HEK293 (cell line): ENCODE measurements at regions not wholly inside any gene's neighbourhood (a gene's known extent, or its start where the extent isn't known, plus 50 kb on each side); places are given as distances from the start of the nearest gene placed in this dataset.
A peak's percentile ranks its signal among the peaks of the same experiment; 100 is the strongest.

Source experiments
- CTCF ChIA-PET: fragments of 350-600 bp; formaldehyde crosslinking; extraction: SDS; loops from one replicate; lab custom pipeline; 2021; ENCODE audit warnings: antibody characterized with exemption; lab: Yijun Ruan, JAX
- POLR2A ChIA-PET: fragments of 300-600 bp; formaldehyde crosslinking; extraction: SDS; loops from one replicate; lab custom pipeline; 2020; ENCODE audit warnings: antibody characterized with exemption, inconsistent platforms; lab: Yijun Ruan, JAX
- H3K27ac ChIP-seq: fragments of 200-500 bp; sonication (Bioruptor generic); 2 replicates; pipeline ENCODE4 v1.5.1; 2014; ENCODE audit warnings: low read depth, low read length, control low read depth, inconsistent platforms; ENCODE audit errors: extremely low read depth
- H3K36me3 ChIP-seq, 2 experiments: fragments of 200-500 bp in 1 of 2; sonication (Bioruptor generic) in 1 of 2; 1 replicate in 1 of 2; 2 replicates in 1 of 2; pipeline ENCODE4 v1.5.1; 2014 to 2017; ENCODE audit warnings: inconsistent platforms in 2 of 2, low read length in 2 of 2; ENCODE audit not compliant: control insufficient read depth in 2 of 2, insufficient read depth in 1 of 2
- H3K4me1 ChIP-seq: fragments of 200-500 bp; sonication (Bioruptor generic); 2 replicates; pipeline ENCODE4 v1.5.1; 2014; ENCODE audit warnings: mild to moderate bottlenecking, low read length, inconsistent platforms; ENCODE audit not compliant: control insufficient read depth, insufficient read depth
- H3K4me3 ChIP-seq: 2 replicates; pipeline ENCODE4 v1.5.1; 2011; ENCODE audit warnings: low read depth, mild to moderate bottlenecking, control low read depth, low read length, moderate library complexity
- H3K9me3 ChIP-seq: fragments of 200-500 bp; sonication (Bioruptor generic); 2 replicates; pipeline ENCODE4 v1.5.1; 2014; ENCODE audit warnings: low read depth, low read length, inconsistent platforms; ENCODE audit not compliant: control insufficient read depth, insufficient read depth
- INSM2 ChIP-seq: fragments of 450-650 bp; formaldehyde crosslinking; IDR thresholded peaks from 2 replicates; pipeline ENCODE4 v1.5.1; 2016; ENCODE audit warnings: missing biosample characterization, missing genetic modification characterization
- ZEB2 ChIP-seq: fragments of 450-650 bp; formaldehyde crosslinking; IDR thresholded peaks from 2 replicates; pipeline ENCODE4 v1.5.1; 2016; ENCODE audit warnings: missing biosample characterization, missing genetic modification characterization
- ZFHX2 ChIP-seq: fragments of 450-650 bp; formaldehyde crosslinking; conservative IDR thresholded peaks from 2 replicates; pipeline ENCODE4 v1.5.1; 2016; ENCODE audit warnings: missing biosample characterization, missing genetic modification characterization
- ZNF138 ChIP-seq: fragments of 450-650 bp; formaldehyde crosslinking; IDR thresholded peaks from 2 replicates; pipeline ENCODE4 v1.5.1; 2016; ENCODE audit warnings: missing biosample characterization, missing genetic modification characterization, borderline replicate concordance
- ZNF157 ChIP-seq: fragments of 450-650 bp; formaldehyde crosslinking; IDR thresholded peaks from 2 replicates; pipeline ENCODE4 v1.5.1; 2016; ENCODE audit warnings: missing biosample characterization, missing genetic modification characterization
- ZNF202 ChIP-seq: fragments of 450-650 bp; formaldehyde crosslinking; IDR thresholded peaks from 2 replicates; pipeline ENCODE4 v1.5.1; 2016; ENCODE audit warnings: missing biosample characterization, missing genetic modification characterization, borderline replicate concordance
- ZNF221 ChIP-seq: fragments of 450-650 bp; formaldehyde crosslinking; IDR thresholded peaks from 2 replicates; pipeline ENCODE4 v1.5.1; 2017; ENCODE audit warnings: missing biosample characterization, missing genetic modification characterization, borderline replicate concordance
- ZNF239 ChIP-seq: fragments of 450-650 bp; formaldehyde crosslinking; IDR thresholded peaks from 2 replicates; pipeline ENCODE4 v1.5.1; 2016; ENCODE audit warnings: missing biosample characterization, missing genetic modification characterization
- ZNF302 ChIP-seq: fragments of 450-650 bp; formaldehyde crosslinking; IDR thresholded peaks from 2 replicates; pipeline ENCODE4 v1.5.1; 2016; ENCODE audit warnings: missing biosample characterization, missing genetic modification characterization, low read depth
- ZNF335 ChIP-seq: fragments of 450-650 bp; formaldehyde crosslinking; conservative IDR thresholded peaks from 2 replicates; pipeline ENCODE4 v1.5.1; 2016; ENCODE audit warnings: missing biosample characterization, missing genetic modification characterization
- ZNF350 ChIP-seq: fragments of 450-650 bp; formaldehyde crosslinking; IDR thresholded peaks from 2 replicates; pipeline ENCODE4 v1.5.0; 2017; ENCODE audit warnings: missing biosample characterization, mild to moderate bottlenecking, missing genetic modification characterization
- ZNF366 ChIP-seq: fragments of 450-650 bp; formaldehyde crosslinking; conservative IDR thresholded peaks from 2 replicates; pipeline ENCODE4 v1.5.1; 2016; ENCODE audit warnings: missing biosample characterization, missing genetic modification characterization
- ZNF391 ChIP-seq: fragments of 450-650 bp; formaldehyde crosslinking; IDR thresholded peaks from 2 replicates; pipeline ENCODE4 v1.5.1; 2016; ENCODE audit warnings: low read depth, missing biosample characterization, missing genetic modification characterization, borderline replicate concordance
- ZNF423 ChIP-seq: fragments of 450-650 bp; formaldehyde crosslinking; IDR thresholded peaks from 2 replicates; pipeline ENCODE4 v1.5.1; 2016; ENCODE audit warnings: missing biosample characterization, missing genetic modification characterization
- ZNF433 ChIP-seq: fragments of 450-650 bp; formaldehyde crosslinking; IDR thresholded peaks from 2 replicates; pipeline ENCODE4 v1.5.1; 2016; ENCODE audit warnings: missing biosample characterization, missing genetic modification characterization, low read depth
- ZNF558 ChIP-seq: fragments of 450-650 bp; formaldehyde crosslinking; IDR thresholded peaks from 2 replicates; pipeline ENCODE4 v1.5.1; 2016; ENCODE audit warnings: missing biosample characterization, missing genetic modification characterization
- ZNF600 ChIP-seq: fragments of 450-650 bp; formaldehyde crosslinking; IDR thresholded peaks from 2 replicates; pipeline ENCODE4 v1.5.1; 2016; ENCODE audit warnings: missing biosample characterization, missing genetic modification characterization
- ZNF624 ChIP-seq: fragments of 450-650 bp; formaldehyde crosslinking; IDR thresholded peaks from 2 replicates; pipeline ENCODE4 v1.5.1; 2017; ENCODE audit warnings: missing biosample characterization, missing genetic modification characterization
- ZNF654 ChIP-seq: fragments of 450-650 bp; formaldehyde crosslinking; IDR thresholded peaks from 2 replicates; pipeline ENCODE4 v1.5.1; 2016; ENCODE audit warnings: low read depth, missing biosample characterization, missing genetic modification characterization
- ZNF664 ChIP-seq: fragments of 450-650 bp; formaldehyde crosslinking; IDR thresholded peaks from 2 replicates; pipeline ENCODE4 v1.5.1; 2016; ENCODE audit warnings: missing biosample characterization, missing genetic modification characterization
- ZNF701 ChIP-seq: fragments of 450-650 bp; formaldehyde crosslinking; IDR thresholded peaks from 2 replicates; pipeline ENCODE4 v1.5.1; 2016; ENCODE audit warnings: missing biosample characterization, missing genetic modification characterization
- ZNF776 ChIP-seq: fragments of 450-650 bp; formaldehyde crosslinking; IDR thresholded peaks from 2 replicates; pipeline ENCODE4 v1.5.0; 2017; ENCODE audit warnings: missing biosample characterization, missing genetic modification characterization, borderline replicate concordance
- ZNF843 ChIP-seq: fragments of 450-650 bp; formaldehyde crosslinking; IDR thresholded peaks from 2 replicates; pipeline ENCODE4 v1.5.1; 2016; ENCODE audit warnings: missing biosample characterization, missing genetic modification characterization
- ZSCAN16 ChIP-seq: fragments of 450-650 bp; formaldehyde crosslinking; IDR thresholded peaks from 2 replicates; pipeline ENCODE4 v1.5.1; 2016; ENCODE audit warnings: missing biosample characterization, missing genetic modification characterization
- ZSCAN4 ChIP-seq: fragments of 450-650 bp; formaldehyde crosslinking; IDR thresholded peaks from 2 replicates; pipeline ENCODE4 v1.5.1; 2017; ENCODE audit warnings: missing biosample characterization, missing genetic modification characterization
- ZXDB ChIP-seq: fragments of 450-650 bp; formaldehyde crosslinking; IDR thresholded peaks from 2 replicates; pipeline ENCODE4 v1.5.1; 2016; ENCODE audit warnings: missing biosample characterization, missing genetic modification characterization
- TF ChIP-seq, protein P1 (sequence below): fragments of 450-650 bp; formaldehyde crosslinking; IDR thresholded peaks from 2 replicates; pipeline ENCODE4 v1.5.1; 2017; ENCODE audit warnings: missing biosample characterization, missing genetic modification characterization
- TF ChIP-seq, protein P2 (sequence below): fragments of 450-650 bp; formaldehyde crosslinking; IDR thresholded peaks from 2 replicates; pipeline ENCODE4 v1.5.1; 2016; ENCODE audit warnings: missing biosample characterization, missing genetic modification characterization

DNA sequence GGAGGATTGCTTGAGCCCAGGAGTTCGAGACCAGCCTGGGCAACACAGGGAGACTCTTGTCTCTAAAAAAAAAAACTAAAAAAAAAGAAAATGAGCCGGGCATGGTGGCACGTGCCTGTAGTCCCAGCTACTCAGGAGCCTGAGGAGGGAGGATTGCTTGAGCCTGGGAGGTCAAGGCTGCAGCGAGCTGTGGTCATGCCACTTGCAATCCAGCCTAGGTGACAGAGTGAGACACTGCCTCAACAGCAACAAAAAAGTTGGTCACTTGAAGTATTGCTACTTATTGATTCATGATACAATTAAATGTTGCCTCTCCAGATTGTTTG lies 57.9 kb upstream of the CXADR start (continued):
- no peak for TF ChIP-seq ZNF843 (tag by site-specific recombination)
- TF ChIP-seq ZSCAN16, result no peak
- peak; percentile 5; the same call in 1 of the 2 replicates for TF ChIP-seq ZNF391 (tag by site-specific recombination)
- no peak for TF ChIP-seq ZSCAN4 (tag by site-specific recombination)
- TF ChIP-seq ZNF350 (tag by site-specific recombination), result no peak
- no peak for TF ChIP-seq ZNF335

DNA sequence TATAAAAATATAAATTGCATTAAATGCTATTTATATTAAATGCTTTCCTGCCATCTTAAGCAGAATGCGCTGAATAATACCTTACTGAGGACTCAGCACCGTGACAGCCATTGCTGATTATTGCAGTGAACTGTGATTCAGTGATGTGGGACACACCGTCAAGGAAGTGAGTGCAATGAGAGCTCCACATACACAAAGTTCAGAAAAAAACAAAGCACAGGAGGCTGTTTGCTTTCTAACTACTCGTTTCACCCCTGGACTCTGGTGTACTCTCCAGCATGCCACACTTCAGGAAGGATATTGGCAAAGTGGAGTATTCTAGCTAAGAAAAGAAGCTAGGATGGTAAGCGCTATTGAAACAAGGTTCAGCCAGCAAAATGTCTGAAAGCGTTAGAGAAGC lies 57.4 kb upstream of the CXADR start:
- CTCF ChIA-PET, result interaction anchor here (0.6 to 1.1 kb wide), 3 partner anchors 57 to 152 kb away, joined by 3 to 6 read pairs (median 3); no protein-coding TSS in a partner anchor
- TF ChIP-seq ZNF654 (tag by site-specific recombination), result no peak
- TF ChIP-seq ZNF423 (tag by site-specific recombination), result no peak
- no peak for TF ChIP-seq ZNF433
- TF ChIP-seq ZNF202 (tag by site-specific recombination), result no peak
- TF ChIP-seq, all 188 proteins: peak for 0
- Histone ChIP-seq H3K27ac (no peak overlapping the region), H3K4me3 (no peak overlapping the region), H3K9me3 (no peaks in the 10 kb centered on the region), H3K4me1 (peaks cover 12% of the 10 kb centered on the region; the same call in 1 of the 2 replicates), H3K36me3 (no peaks in the 10 kb centered on the region)
- POLR2A ChIA-PET, result no interaction called here

- ChIA-PET POLR2A (no interaction called here), CTCF (no interaction called here)
- peaks cover 11% of the 10 kb centered on the region for H3K4me1 ChIP-seq
- TF ChIP-seq ZNF138 (tag by site-specific recombination) (no peak), ZNF239 (tag by site-specific recombination) (no peak), ZNF157 (tag by site-specific recombination) (no peak), ZNF366 (tag by site-specific recombination) (no peak), ZNF600 (no peak), ZNF701 (tag by site-specific recombination) (no peak), ZFHX2 (tag by site-specific recombination) (no peak), ZNF776 (tag by site-specific recombination) (no peak), ZEB2 (no peak), ZNF558 (no peak), ZNF664 (tag by site-specific recombination) (no peak), ZXDB (tag by site-specific recombination) (no peak), INSM2 (tag by site-specific recombination) (no peak), ZNF302 (no peak), ZNF624 (tag by site-specific recombination) (no peak), ZNF221 (no peak)
- TF ChIP-seq, protein P1, sequence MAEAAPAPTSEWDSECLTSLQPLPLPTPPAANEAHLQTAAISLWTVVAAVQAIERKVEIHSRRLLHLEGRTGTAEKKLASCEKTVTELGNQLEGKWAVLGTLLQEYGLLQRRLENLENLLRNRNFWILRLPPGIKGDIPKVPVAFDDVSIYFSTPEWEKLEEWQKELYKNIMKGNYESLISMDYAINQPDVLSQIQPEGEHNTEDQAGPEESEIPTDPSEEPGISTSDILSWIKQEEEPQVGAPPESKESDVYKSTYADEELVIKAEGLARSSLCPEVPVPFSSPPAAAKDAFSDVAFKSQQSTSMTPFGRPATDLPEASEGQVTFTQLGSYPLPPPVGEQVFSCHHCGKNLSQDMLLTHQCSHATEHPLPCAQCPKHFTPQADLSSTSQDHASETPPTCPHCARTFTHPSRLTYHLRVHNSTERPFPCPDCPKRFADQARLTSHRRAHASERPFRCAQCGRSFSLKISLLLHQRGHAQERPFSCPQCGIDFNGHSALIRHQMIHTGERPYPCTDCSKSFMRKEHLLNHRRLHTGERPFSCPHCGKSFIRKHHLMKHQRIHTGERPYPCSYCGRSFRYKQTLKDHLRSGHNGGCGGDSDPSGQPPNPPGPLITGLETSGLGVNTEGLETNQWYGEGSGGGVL (tag by site-specific recombination), result no peak
- TF ChIP-seq, protein P2, sequence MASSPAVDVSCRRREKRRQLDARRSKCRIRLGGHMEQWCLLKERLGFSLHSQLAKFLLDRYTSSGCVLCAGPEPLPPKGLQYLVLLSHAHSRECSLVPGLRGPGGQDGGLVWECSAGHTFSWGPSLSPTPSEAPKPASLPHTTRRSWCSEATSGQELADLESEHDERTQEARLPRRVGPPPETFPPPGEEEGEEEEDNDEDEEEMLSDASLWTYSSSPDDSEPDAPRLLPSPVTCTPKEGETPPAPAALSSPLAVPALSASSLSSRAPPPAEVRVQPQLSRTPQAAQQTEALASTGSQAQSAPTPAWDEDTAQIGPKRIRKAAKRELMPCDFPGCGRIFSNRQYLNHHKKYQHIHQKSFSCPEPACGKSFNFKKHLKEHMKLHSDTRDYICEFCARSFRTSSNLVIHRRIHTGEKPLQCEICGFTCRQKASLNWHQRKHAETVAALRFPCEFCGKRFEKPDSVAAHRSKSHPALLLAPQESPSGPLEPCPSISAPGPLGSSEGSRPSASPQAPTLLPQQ, result no peak
- no peak overlapping the region for H3K27ac ChIP-seq
- no peak overlapping the region for H3K4me3 ChIP-seq
- H3K36me3 ChIP-seq, result no peaks in the 10 kb centered on the region
- H3K9me3 ChIP-seq, result no peaks in the 10 kb centered on the region
Measured at GRCh38 chr21:17458279-17458678, 54.6 kb upstream of the CXADR start.
